HUES48 (cell line): ENCODE measurements at regions not wholly inside any gene's neighbourhood (a gene's known extent, or its start where the extent isn't known, plus 50 kb on each side); places are given as distances from the start of the nearest gene placed in this dataset.

ENCODE experiments used
- H3K27ac ChIP-seq: one replicate; pipeline ENCODE4 v1.7.0; 2013; ENCODE audit warnings: low read depth, low read length, inconsistent platforms
- H3K27me3 ChIP-seq: 2 replicates; pipeline ENCODE4 v1.6.1; 2013; ENCODE audit warnings: mild to moderate bottlenecking, low read length; ENCODE audit not compliant: control insufficient read depth, insufficient read depth
- H3K36me3 ChIP-seq: 2 replicates; pipeline ENCODE4 v1.6.1; 2013; ENCODE audit warnings: low read length; ENCODE audit not compliant: control insufficient read depth, insufficient read depth
- H3K4me1 ChIP-seq: 2 replicates; pipeline ENCODE4 v1.6.1; 2013; ENCODE audit warnings: mild to moderate bottlenecking, low read length; ENCODE audit not compliant: control insufficient read depth, insufficient read depth
- H3K4me3 ChIP-seq: 2 replicates; pipeline ENCODE4 v1.5.1; 2013; ENCODE audit warnings: mild to moderate bottlenecking, low read depth, low read length
- H3K9ac ChIP-seq: 2 replicates; pipeline ENCODE4 v1.6.1; 2013; ENCODE audit warnings: mild to moderate bottlenecking, low read depth, low read length, moderate library complexity
- H3K9me3 ChIP-seq: 2 replicates; pipeline ENCODE4 v1.6.1; 2013; ENCODE audit warnings: low read length; ENCODE audit not compliant: control insufficient read depth, insufficient read depth

DNA sequence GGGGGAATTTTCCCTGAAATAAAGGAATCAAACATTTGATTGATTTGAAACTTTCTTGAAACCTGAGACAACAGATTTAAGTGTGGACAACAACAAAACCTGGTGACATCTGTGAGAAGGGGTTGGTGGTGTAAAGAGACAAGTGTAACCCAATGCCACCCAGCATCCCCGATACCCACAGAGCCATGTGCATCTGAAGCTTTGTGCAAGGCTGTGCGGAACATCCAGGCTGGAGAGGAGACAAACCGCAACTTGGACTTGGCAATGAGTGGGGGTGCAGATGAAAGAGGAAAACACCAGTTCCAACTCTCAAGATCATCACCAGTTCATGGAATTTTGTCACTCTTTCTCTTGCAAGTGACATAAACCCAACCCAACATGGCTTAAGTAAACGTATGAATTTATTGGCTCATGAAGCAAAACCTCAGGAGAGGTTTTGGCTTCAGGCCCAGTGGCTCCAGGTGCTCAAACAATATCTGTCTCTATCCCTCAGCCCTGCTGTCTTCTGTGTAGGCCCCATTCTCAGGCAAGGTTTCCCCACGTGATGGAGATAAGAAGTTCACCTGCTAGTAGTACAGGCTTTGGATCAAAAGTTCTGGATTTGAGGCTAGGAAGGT is 55.2 kb upstream of the NTF3 start:
- H3K4me1 ChIP-seq: no peaks in the 10 kb centered on the region
- H3K27ac ChIP-seq: no peak overlapping the region
- H3K4me3 ChIP-seq: no peak overlapping the region
- H3K9me3 ChIP-seq: no peaks in the 10 kb centered on the region
- no peaks in the 10 kb centered on the region for H3K36me3 ChIP-seq
- H3K9ac ChIP-seq: no peak overlapping the region
- no peaks in the 10 kb centered on the region; the same call in 1 of the 2 replicates for H3K27me3 ChIP-seq

DNA sequence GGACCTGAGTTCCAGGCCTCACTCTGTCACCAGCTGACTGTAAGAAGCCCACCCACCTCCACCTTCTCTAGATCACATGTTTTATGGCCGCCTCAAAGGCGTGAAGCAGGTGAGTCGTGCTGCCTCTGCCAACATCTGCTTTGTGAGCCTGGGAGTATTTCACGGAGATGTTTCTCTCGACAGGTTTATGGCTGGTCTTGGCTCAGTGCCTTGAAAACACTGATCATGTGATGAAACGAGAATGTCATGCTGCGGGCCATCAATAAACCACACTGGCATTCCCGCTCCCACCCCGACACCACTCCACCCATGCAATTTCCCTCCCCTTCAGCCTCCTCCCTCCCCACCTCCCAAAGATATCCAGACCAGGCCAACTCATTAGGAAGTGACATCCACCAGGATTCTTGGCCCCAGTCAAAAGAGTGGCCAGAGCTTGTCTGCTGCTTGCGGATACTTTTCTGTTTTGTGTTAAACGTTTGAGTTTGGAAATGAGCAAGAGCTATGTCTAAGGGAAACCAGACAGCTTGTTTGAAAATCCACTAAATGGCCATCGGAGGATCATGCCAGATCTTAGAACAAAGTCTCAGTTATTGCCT is 53.8 kb upstream of the NTF3 start:
- no peaks in the 10 kb centered on the region; the same call in 1 of the 2 replicates for H3K27me3 ChIP-seq
- no peaks in the 10 kb centered on the region for H3K4me1 ChIP-seq
- H3K27ac ChIP-seq: no peak overlapping the region
- no peaks in the 10 kb centered on the region for H3K36me3 ChIP-seq
- no peak overlapping the region for H3K9ac ChIP-seq
- no peaks in the 10 kb centered on the region for H3K9me3 ChIP-seq
- H3K4me3 ChIP-seq: no peak overlapping the region

DNA sequence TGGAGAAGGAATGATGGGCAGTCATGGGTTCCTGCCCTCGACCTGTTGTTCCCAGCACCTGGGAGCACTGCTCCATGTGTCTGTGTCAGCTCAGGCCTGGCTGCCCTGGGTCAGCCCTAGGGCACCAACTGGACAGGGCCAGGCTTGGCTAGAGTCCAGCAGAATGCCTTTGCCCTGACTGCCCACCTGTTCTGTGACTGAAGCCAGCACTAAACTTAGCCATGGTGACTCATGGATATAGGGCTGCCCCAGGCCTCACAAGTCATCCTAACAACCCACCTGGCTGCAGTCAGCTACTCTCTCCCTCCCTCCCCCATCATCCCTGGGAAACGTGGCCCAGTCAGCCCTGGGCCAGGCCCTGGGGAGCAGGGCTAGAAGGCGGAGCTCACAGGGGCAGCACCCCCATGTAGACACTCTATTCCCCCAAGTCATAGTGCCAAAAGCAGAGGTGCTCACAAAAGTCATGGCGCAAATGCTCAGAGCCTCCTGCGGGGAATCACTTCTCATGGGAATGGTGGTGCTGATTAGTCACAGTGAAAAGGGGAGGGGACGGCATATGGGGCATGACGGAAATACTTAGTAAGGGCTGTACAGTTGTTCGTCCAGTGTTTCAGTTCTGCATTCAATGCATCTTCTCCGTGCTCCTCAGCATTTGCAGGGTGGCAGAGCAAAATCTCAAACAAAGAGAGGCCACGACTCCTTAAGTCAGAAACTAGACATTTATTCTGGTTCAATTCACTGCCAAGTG is 52.0 kb upstream of the NTF3 start:
- Histone ChIP-seq H3K27ac (no peak overlapping the region), H3K4me3 (no peak overlapping the region), H3K9ac (no peak overlapping the region), H3K36me3 (no peaks in the 10 kb centered on the region), H3K27me3 (no peaks in the 10 kb centered on the region; the same call in 1 of the 2 replicates), H3K9me3 (no peaks in the 10 kb centered on the region), H3K4me1 (peaks cover 5% of the 10 kb centered on the region; the same call in 1 of the 2 replicates)
